SJSA1 (cell line): ENCODE measurements at regions not wholly inside any gene's neighbourhood (a gene's known extent, or its start where the extent isn't known, plus 50 kb on each side); places are given as distances from the start of the nearest gene placed in this dataset.
"Not testable (repeated sequence)": the region's sequence is repeated elsewhere in the genome, so short reads cannot be mapped to it uniquely, and the experiment has no call there.

Experiments
- DNase-seq, 2 experiments: peaks; one replicate each; pipeline ENCODE4 v3.0.0-alpha.2; 2015 to 2020; ENCODE audit warnings: low spot score in 2 of 2, low read depth in 1 of 2
- H3K27ac ChIP-seq: fragments of 250-450 bp; sonication (Bioruptor Pico); 2 replicates; pipeline ENCODE4 v1.5.1; 2020; ENCODE audit warnings: mild to moderate bottlenecking, moderate library complexity
- H3K27me3 ChIP-seq: fragments of 250-450 bp; sonication (Bioruptor Pico); replicated peaks from 2 replicates; pipeline ENCODE4 v1.5.1; 2020; ENCODE audit warnings: mild to moderate bottlenecking, moderate library complexity
- H3K36me3 ChIP-seq: fragments of 250-450 bp; sonication (Bioruptor Pico); 2 replicates; pipeline ENCODE4 v1.5.1; 2020; ENCODE audit warnings: mild to moderate bottlenecking
- H3K4me1 ChIP-seq: fragments of 250-450 bp; sonication (Bioruptor Pico); replicated peaks from 2 replicates; pipeline ENCODE4 v1.6.1; 2021; ENCODE audit warnings: mild to moderate bottlenecking
- H3K4me3 ChIP-seq: fragments of 250-450 bp; sonication (Bioruptor Pico); 2 replicates; pipeline ENCODE4 v1.5.1; 2020; ENCODE audit warnings: mild to moderate bottlenecking
- H3K9me3 ChIP-seq: fragments of 250-450 bp; sonication (Bioruptor Pico); replicated peaks from 2 replicates; pipeline ENCODE4 v1.5.1; 2020; ENCODE audit warnings: mild to moderate bottlenecking

DNA sequence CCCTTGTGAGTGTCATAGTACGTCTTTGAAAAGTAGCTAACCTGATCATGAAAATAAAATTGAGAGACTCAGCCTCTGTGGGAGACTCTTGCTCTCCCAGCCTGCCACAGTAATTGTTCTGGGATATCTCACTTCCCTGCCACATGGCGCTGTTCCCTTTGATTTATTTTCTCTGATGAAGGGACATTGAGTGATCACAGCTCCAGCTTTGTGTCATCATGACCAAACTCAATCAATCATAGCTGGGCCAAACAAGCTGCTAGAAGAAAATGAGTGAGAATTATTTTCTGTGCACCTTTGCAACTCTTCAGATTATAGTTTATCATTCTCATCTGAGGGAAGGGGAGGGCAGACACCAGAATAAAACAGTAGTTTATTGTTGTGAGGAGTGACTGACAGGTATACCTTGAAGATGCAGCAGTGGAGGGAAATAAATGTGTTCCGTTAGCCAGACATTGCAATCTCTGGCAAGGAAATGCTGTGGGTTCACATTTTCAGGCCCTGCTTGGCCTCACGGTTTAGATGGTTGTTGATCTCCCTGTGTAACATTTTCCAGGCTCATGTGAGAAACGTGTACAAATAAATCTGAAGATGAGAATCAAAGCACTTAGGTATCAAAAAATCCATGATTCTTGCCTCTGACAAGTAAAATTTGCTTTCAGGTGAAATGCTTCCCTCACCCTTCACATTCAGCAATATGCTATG lies 174.7 kb upstream of the FBXL17 start:
- Histone ChIP-seq H3K4me1 (peaks cover 16% of the 10 kb centered on the region), H3K36me3 (no peaks in the 10 kb centered on the region), H3K9me3 (no peaks in the 10 kb centered on the region; the same call in none of the 2 replicates), H3K27me3 (no peaks in the 10 kb centered on the region), H3K27ac (no peak overlapping the region), H3K4me3 (no peak overlapping the region)
- DNase-seq = no peak

GRCh38 chr5:108548684-108549596 lies 167.0 kb upstream of the FBXL17 start:
- H3K27ac ChIP-seq = no peak overlapping the region
- no peaks in the 10 kb centered on the region for H3K36me3 ChIP-seq

DNA sequence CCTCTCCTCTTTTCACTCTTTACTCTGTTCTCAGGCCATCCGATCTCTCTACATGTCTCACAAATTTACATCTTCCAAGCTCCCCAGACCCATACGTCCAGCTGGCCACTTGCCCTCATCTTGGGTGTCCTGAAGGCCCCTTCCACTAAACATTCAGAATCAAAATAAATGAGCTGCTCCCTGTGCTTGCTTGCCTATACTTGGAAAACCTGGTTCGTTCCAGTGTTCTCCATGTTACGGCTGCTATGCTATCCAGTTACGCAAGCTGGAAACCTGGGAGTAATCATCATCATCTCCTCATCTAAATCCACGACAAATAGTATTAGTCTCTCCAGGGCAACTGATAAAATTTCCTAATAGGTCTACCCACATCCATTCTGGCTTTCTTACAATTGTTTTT lies 165.0 kb upstream of the FBXL17 start:
- H3K27ac ChIP-seq = no peak overlapping the region
- no peak for DNase-seq
- no peaks in the 10 kb centered on the region; the same call in 1 of the 2 replicates for H3K27me3 ChIP-seq
- no peaks in the 10 kb centered on the region for H3K9me3 ChIP-seq
- H3K36me3 ChIP-seq = no peaks in the 10 kb centered on the region
- H3K4me3 ChIP-seq = no peak overlapping the region
- H3K4me1 ChIP-seq = no peaks in the 10 kb centered on the region

More at GRCh38 chr5:108548684-108549596, 167.0 kb upstream of the FBXL17 start:
- no peaks in the 10 kb centered on the region; the same call in 1 of the 2 replicates for H3K27me3 ChIP-seq
- H3K9me3 ChIP-seq = no peaks in the 10 kb centered on the region
- H3K4me3 ChIP-seq = no peak overlapping the region
- DNase-seq = no peak
- H3K4me1 ChIP-seq = no peaks in the 10 kb centered on the region

DNA sequence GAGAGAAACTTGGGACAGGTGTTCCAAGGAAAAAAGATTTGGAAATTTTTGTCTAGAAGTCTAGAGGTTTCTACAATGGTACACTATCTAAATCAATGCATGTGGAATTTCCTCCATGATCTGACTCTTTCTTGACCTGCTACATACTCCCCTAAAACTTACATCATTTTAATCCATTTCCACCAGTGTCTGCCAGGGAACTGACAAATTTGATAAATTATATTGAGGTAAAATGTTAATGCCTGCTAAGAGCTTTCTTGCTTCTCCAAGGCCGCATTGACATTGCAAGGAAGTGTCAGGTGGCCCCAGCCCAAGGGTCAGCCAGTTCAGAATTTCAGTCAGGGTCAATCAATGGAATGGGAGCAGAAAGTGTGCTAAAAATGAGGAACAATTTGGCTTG lies 163.4 kb upstream of the FBXL17 start:
- no peak for DNase-seq

DNA sequence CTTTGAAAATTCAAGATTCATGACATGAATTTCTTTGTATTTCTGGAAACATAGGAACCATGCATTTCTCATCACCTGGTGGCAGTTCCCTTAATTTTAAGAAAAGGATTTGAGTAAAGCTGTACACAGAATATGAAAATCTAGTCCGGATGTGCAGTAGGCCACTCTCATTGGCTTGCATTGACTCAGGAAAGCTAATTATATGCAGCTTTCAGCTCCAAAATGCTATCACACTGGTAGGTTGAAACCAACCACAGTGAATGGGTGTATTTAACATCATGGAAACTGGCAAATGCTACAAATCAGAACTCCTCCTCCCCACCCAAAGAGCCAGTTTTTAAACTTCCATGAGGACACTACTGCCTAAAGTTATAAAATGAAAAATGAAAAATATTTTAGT lies 161.6 kb upstream of the FBXL17 start:
- DNase-seq = no peak

More for the DNA sequence above, 163.4 kb upstream of the FBXL17 start:
- no peaks in the 10 kb centered on the region for H3K4me1 ChIP-seq
- H3K9me3 ChIP-seq = no peaks in the 10 kb centered on the region
- no peak overlapping the region for H3K4me3 ChIP-seq
- H3K36me3 ChIP-seq = no peaks in the 10 kb centered on the region
- H3K27ac ChIP-seq = no peak overlapping the region
- no peaks in the 10 kb centered on the region; the same call in 1 of the 2 replicates for H3K27me3 ChIP-seq

GRCh38 chr5:108541836-108542235 lies 159.9 kb upstream of the FBXL17 start:
- no peaks in the 10 kb centered on the region for H3K36me3 ChIP-seq
- no peaks in the 10 kb centered on the region for H3K9me3 ChIP-seq
- H3K4me3 ChIP-seq = no peak overlapping the region
- no peaks in the 10 kb centered on the region for H3K4me1 ChIP-seq
- no peak for DNase-seq
- H3K27me3 ChIP-seq = no peaks in the 10 kb centered on the region
- H3K27ac ChIP-seq = no peak overlapping the region

More for the DNA sequence above, 161.6 kb upstream of the FBXL17 start:
- Histone ChIP-seq H3K27ac (no peak overlapping the region), H3K9me3 (no peaks in the 10 kb centered on the region), H3K4me1 (no peaks in the 10 kb centered on the region), H3K4me3 (no peak overlapping the region), H3K27me3 (no peaks in the 10 kb centered on the region; the same call in 1 of the 2 replicates), H3K36me3 (no peaks in the 10 kb centered on the region)

DNA sequence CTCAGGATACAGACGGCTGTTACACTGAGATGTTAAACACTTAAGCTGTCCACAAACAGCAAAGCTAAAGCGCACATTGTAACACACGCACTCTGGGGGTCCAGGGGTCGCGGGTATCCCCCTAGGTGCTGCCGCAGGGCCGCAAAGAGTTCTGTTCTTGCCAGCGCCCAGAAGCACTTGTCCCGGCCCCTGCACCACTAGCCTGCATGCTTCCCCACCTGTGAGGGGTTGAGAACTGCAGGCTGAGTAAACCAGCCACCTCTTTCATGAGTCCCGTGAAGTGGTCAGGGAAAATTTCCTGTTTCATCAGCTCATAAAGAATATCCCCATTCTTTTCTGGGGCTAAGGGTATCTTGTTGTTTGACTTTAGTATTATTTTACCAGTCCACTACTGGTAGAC lies 154.4 kb upstream of the FBXL17 start:
- DNase-seq = no peak
- no peaks in the 10 kb centered on the region for H3K36me3 ChIP-seq
- H3K4me3 ChIP-seq = no peak overlapping the region
- no peaks in the 10 kb centered on the region for H3K9me3 ChIP-seq
- no peak overlapping the region for H3K27ac ChIP-seq
- peaks cover 7% of the 10 kb centered on the region for H3K4me1 ChIP-seq
- no peaks in the 10 kb centered on the region for H3K27me3 ChIP-seq

GRCh38 chr5:108532129-108532445 lies 150.2 kb upstream of the FBXL17 start:
- H3K27ac ChIP-seq, H3K4me3 ChIP-seq, H3K36me3 ChIP-seq, H3K27me3 ChIP-seq, DNase-seq, H3K9me3 ChIP-seq: not testable (repeated sequence)
- H3K4me1 ChIP-seq = peaks cover 11% of the 10 kb centered on the region

GRCh38 chr5:108531367-108532128 lies 149.7 kb upstream of the FBXL17 start:
- H3K27me3 ChIP-seq = no peaks in the 10 kb centered on the region
- no peaks in the 10 kb centered on the region for H3K36me3 ChIP-seq
- no peak overlapping the region for H3K27ac ChIP-seq
- peaks cover 11% of the 10 kb centered on the region for H3K4me1 ChIP-seq
- H3K9me3 ChIP-seq = no peaks in the 10 kb centered on the region
- DNase-seq = peak in 1 of 2 experiments; percentile 32
- H3K4me3 ChIP-seq = no peak overlapping the region

DNA sequence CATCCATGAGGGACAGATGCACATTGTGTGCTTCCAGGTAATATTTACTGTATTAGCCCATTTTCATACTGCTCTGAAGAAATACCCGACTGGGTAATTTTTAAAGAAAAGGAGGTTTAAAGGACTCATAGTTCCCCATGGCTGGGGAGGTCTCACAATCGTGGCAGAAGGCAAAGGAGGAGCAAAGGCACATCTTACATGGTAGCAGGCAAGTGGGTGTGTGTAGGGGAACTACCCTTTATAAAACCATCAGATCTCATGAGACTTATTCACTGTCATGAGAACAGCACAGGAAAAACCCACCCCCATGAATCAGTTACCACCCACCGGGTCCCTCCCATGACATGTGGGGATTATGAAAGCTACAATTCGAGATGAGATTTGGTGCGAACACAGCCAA lies 148.8 kb upstream of the FBXL17 start:
- no peak overlapping the region for H3K27ac ChIP-seq

DNA sequence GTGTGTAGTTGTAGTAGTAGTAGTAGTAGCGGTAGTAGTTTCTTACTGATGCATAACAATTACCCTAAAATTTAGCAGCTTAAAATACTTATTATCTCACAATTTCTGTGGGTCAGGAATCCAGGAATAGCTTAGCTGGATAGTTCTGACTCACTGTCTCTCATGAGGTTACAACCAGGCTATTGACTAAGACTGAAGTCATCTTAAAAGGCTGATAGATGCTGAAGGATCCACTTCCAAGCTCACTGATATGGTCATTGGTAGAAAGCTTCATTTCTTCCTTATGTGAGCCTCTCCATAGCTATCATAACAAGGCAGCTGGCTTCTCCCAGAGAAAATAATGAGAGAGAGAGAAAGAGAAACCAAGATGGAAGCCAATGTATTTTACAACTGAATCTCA lies 147.5 kb upstream of the FBXL17 start:
- H3K4me3 ChIP-seq = no peak overlapping the region
- no peak for DNase-seq
- no peaks in the 10 kb centered on the region for H3K9me3 ChIP-seq
- no peak overlapping the region for H3K27ac ChIP-seq
- H3K4me1 ChIP-seq = peaks cover 11% of the 10 kb centered on the region
- H3K27me3 ChIP-seq = no peaks in the 10 kb centered on the region
- H3K36me3 ChIP-seq = no peaks in the 10 kb centered on the region

More for the DNA sequence above, 148.8 kb upstream of the FBXL17 start:
- DNase-seq = no peak
- Histone ChIP-seq H3K27me3 (no peaks in the 10 kb centered on the region), H3K4me1 (peaks cover 11% of the 10 kb centered on the region), H3K9me3 (no peaks in the 10 kb centered on the region), H3K4me3 (no peak overlapping the region), H3K36me3 (no peaks in the 10 kb centered on the region)

GRCh38 chr5:108528655-108529054 lies 146.8 kb upstream of the FBXL17 start:
- Histone ChIP-seq H3K9me3 (no peaks in the 10 kb centered on the region), H3K4me1 (peaks cover 11% of the 10 kb centered on the region), H3K27me3 (no peaks in the 10 kb centered on the region), H3K4me3 (no peak overlapping the region), H3K36me3 (no peaks in the 10 kb centered on the region), H3K27ac (no peak overlapping the region)
- DNase-seq = no peak

DNA sequence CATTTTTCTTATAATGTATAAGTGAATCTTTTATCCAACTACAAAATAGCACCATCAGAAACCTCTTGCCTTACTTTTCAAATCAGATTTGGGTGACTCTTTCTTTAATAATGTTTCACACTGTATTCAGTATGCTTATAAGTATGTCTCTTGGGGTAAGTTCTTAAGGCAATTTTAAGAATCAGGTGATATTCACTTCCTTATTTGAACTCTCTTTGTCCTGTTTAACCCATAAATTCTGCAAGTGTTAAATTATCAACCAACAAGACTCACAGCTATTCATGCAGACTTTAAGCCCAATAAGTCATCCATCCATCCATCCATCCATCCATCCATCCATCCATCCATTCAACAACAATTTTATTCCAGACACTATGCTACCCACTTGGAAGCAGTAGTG lies 142.7 kb upstream of the FBXL17 start:
- H3K4me3 ChIP-seq = no peak overlapping the region
- no peaks in the 10 kb centered on the region for H3K4me1 ChIP-seq
- H3K36me3 ChIP-seq = no peaks in the 10 kb centered on the region
- H3K27me3 ChIP-seq = no peaks in the 10 kb centered on the region
- H3K27ac ChIP-seq = no peak overlapping the region
- DNase-seq = no peak
- no peaks in the 10 kb centered on the region for H3K9me3 ChIP-seq

DNA sequence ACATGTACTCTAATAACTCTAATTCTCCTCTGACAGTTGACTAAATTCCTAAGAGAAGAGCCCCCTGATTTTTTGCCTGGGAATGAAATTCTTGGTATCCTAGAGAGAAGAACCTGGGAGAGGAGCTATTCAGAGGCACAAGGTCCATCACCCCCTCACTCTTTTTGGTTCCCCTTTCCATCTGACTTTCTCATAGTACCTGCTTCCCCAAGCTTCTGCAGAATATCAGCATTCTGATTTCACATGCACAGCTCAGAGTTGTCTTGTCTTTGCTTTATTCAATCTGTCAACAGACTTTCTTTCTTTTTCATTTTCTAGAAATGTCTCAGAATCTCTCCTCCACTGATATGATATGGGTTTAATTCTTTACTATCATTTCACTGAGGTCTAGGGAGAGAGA lies 141.5 kb upstream of the FBXL17 start:
- DNase-seq = no peak
- H3K27ac ChIP-seq = no peak overlapping the region
- H3K9me3 ChIP-seq = no peaks in the 10 kb centered on the region
- H3K4me1 ChIP-seq = no peaks in the 10 kb centered on the region
- no peak overlapping the region for H3K4me3 ChIP-seq
- no peaks in the 10 kb centered on the region for H3K27me3 ChIP-seq
- H3K36me3 ChIP-seq = no peaks in the 10 kb centered on the region
